ENCODE measurements at regions not wholly inside any gene's neighbourhood (a gene's known extent, or its start where the extent isn't known, plus 50 kb on each side); places are given as distances from the start of the nearest gene placed in this dataset.
"Not testable (repeated sequence)": the region's sequence is repeated elsewhere in the genome, so short reads cannot be mapped to it uniquely, and the experiment has no call there.

- in situ Hi-C loops (cut with HindIII; ENCODE audit: low sequenced_read_pairs): loop anchor here (5.0 kb wide), 1 partner anchor 36 kb away; no protein-coding TSS in a partner anchor
- no peak for TF ChIP-seq CTCF (IDR thresholded peaks at IDR 0.05; ENCODE audit: low read depth, low read length, missing control alignments)
- no peak overlapping the region for H3K4me3 ChIP-seq (ENCODE audit: low read depth, low read length)
- DNase-seq (ENCODE audit: low read depth): no peak
Observed at GRCh38 chr14:49105956-49106355, 480.2 kb downstream of the RPS29 start.

GRCh38 chr14:49105512-49105911, 480.7 kb downstream of the RPS29 start:
- in situ Hi-C loops (cut with HindIII; ENCODE audit: low sequenced_read_pairs): loop anchor here (5.0 kb wide), 1 partner anchor 37 kb away; no protein-coding TSS in a partner anchor
- H3K4me3 ChIP-seq (ENCODE audit: low read depth, low read length): no peak overlapping the region
- TF ChIP-seq CTCF (IDR thresholded peaks at IDR 0.05; ENCODE audit: low read depth, low read length, missing control alignments): no peak
- DNase-seq (ENCODE audit: low read depth): no peak

- no peak overlapping the region for H3K4me3 ChIP-seq (ENCODE audit: low read depth, low read length)
- no peak for TF ChIP-seq CTCF (IDR thresholded peaks at IDR 0.05; ENCODE audit: low read depth, low read length, missing control alignments)
- in situ Hi-C loops (cut with HindIII; ENCODE audit: low sequenced_read_pairs): no loop called here
- DNase-seq (ENCODE audit: low read depth): no peak
Observed at GRCh38 chr14:49092345-49092744, 493.8 kb downstream of the RPS29 start.

GRCh38 chr14:49089107-49089506, 497.1 kb downstream of the RPS29 start:
- no peak overlapping the region for H3K4me3 ChIP-seq (ENCODE audit: low read depth, low read length)
- in situ Hi-C loops (cut with HindIII; ENCODE audit: low sequenced_read_pairs): no loop called here
- no peak for TF ChIP-seq CTCF (IDR thresholded peaks at IDR 0.05; ENCODE audit: low read depth, low read length, missing control alignments)

GRCh38 chr14:49073292-49073691, 512.9 kb downstream of the RPS29 start:
- DNase-seq (ENCODE audit: low read depth); H3K4me3 ChIP-seq (ENCODE audit: low read depth, low read length); in situ Hi-C loops (cut with HindIII; ENCODE audit: low sequenced_read_pairs): not testable (repeated sequence)

More at GRCh38 chr14:49089107-49089506, 497.1 kb downstream of the RPS29 start:
- DNase-seq (ENCODE audit: low read depth): no peak

GRCh38 chr14:49058511-49058910, 527.7 kb downstream of the RPS29 start:
- in situ Hi-C loops (cut with HindIII; ENCODE audit: low sequenced_read_pairs): no loop called here
- no peak for TF ChIP-seq CTCF (IDR thresholded peaks at IDR 0.05; ENCODE audit: low read depth, low read length, missing control alignments)
- DNase-seq (ENCODE audit: low read depth): no peak
- no peak overlapping the region for H3K4me3 ChIP-seq (ENCODE audit: low read depth, low read length)

GRCh38 chr14:49057838-49058510, 528.2 kb downstream of the RPS29 start:
- in situ Hi-C loops (cut with HindIII; ENCODE audit: low sequenced_read_pairs): no loop called here
- TF ChIP-seq CTCF (IDR thresholded peaks at IDR 0.05; ENCODE audit: low read depth, low read length, missing control alignments): no peak

More at GRCh38 chr14:49057838-49058510, 528.2 kb downstream of the RPS29 start:
- DNase-seq (ENCODE audit: low read depth): no peak
- no peak overlapping the region for H3K4me3 ChIP-seq (ENCODE audit: low read depth, low read length)

Data from astrocyte of the cerebellum (primary cell).